OCI-LY7 (cell line): ENCODE measurements at regions not wholly inside any gene's neighbourhood (a gene's known extent, or its start where the extent isn't known, plus 50 kb on each side); places are given as distances from the start of the nearest gene placed in this dataset.

ENCODE experiments used
- BruUV-seq: library from RNA; stranded (reverse); fragments of 400-500 nt; replicated peaks from 2 replicates; lab custom pipeline; 2021; lab: Mats Ljungman, UMichigan
- CTCF ChIA-PET: fragments of 300-600 bp; sonication (Branson Sonifier 250); formaldehyde crosslinking; loops from one replicate; lab custom pipeline; 2022; ENCODE audit warnings: antibody characterized with exemption; ENCODE audit not compliant: unreplicated experiment; lab: Charles Lee
- POLR2A ChIA-PET: fragments of 300-600 bp; sonication (Branson Sonifier 250); formaldehyde crosslinking; loops from one replicate; lab custom pipeline; 2022; ENCODE audit warnings: antibody characterized with exemption; lab: Charles Lee
- DNase-seq: peaks from one replicate; pipeline ENCODE4 v3.0.0-alpha.2; 2015; ENCODE audit warnings: low spot score
- H2AFZ ChIP-seq: fragments of 200-600 bp; sonication (generic), shearing (Covaris generic); 2 replicates; pipeline ENCODE4 v1.6.1; 2014; ENCODE audit warnings: mild to moderate bottlenecking, antibody characterized with exemption, low read length, moderate library complexity
- H3K27ac ChIP-seq: fragments of 200-600 bp; sonication (generic); 2 replicates; pipeline ENCODE4 v1.5.1; 2014; ENCODE audit warnings: mixed run types, low read depth, mild to moderate bottlenecking, moderate library complexity, low read length, inconsistent platforms; ENCODE audit not compliant: poor library complexity, severe bottlenecking
- H3K36me3 ChIP-seq: fragments of 200-600 bp; sonication (generic); 2 replicates; pipeline ENCODE4 v1.6.1; 2014; ENCODE audit warnings: mild to moderate bottlenecking, antibody characterized with exemption, low read length, moderate library complexity, mixed read lengths; ENCODE audit not compliant: insufficient read depth
- H3K4me1 ChIP-seq: fragments of 200-600 bp; sonication (generic); 2 replicates; pipeline ENCODE4 v1.5.1; 2014; ENCODE audit warnings: mild to moderate bottlenecking, low read length; ENCODE audit not compliant: insufficient read depth, poor library complexity, severe bottlenecking
- H3K4me2 ChIP-seq: fragments of 200-600 bp; sonication (generic); 2 replicates; pipeline ENCODE4 v1.6.1; 2014; ENCODE audit warnings: mild to moderate bottlenecking, low read length
- H3K4me3 ChIP-seq: fragments of 200-600 bp; sonication (generic); 2 replicates; pipeline ENCODE4 v1.5.1; 2014; ENCODE audit warnings: mild to moderate bottlenecking, low read depth, low read length; ENCODE audit not compliant: poor library complexity, severe bottlenecking
- H3K79me2 ChIP-seq: fragments of 200-600 bp; sonication (generic); 2 replicates; pipeline ENCODE4 v1.6.1; 2016; ENCODE audit warnings: low read depth, mild to moderate bottlenecking, low read length, moderate library complexity, mixed read lengths; ENCODE audit not compliant: insufficient read depth
- H3K9me2 ChIP-seq: fragments of 200-600 bp; sonication (generic); 2 replicates; pipeline ENCODE4 v1.6.1; 2016; ENCODE audit warnings: mild to moderate bottlenecking, low read length, mixed read lengths; ENCODE audit not compliant: insufficient read depth
- H3K9me3 ChIP-seq: fragments of 200-600 bp; sonication (generic); 2 replicates; pipeline ENCODE4 v1.6.1; 2014; ENCODE audit warnings: mild to moderate bottlenecking, mixed run types, low read length, mixed read lengths
- H4K20me1 ChIP-seq: fragments of 200-600 bp; sonication (generic); 2 replicates; pipeline ENCODE4 v1.6.1; 2014; ENCODE audit warnings: mild to moderate bottlenecking, antibody characterized with exemption, low read length, moderate library complexity, mixed read lengths; ENCODE audit not compliant: insufficient read depth
- EZH2phosphoT487 ChIP-seq: fragments of 200-600 bp; sonication (generic); IDR thresholded peaks from 2 replicates; pipeline ENCODE4 v1.6.1; 2018; ENCODE audit warnings: low read depth, borderline replicate concordance, mild to moderate bottlenecking, mixed run types, antibody characterized with exemption, low read length, moderate library complexity, mixed read lengths
- intact Hi-C: fragments of 100-400 bp; cut with micrococcal nuclease; formaldehyde crosslinking; loops from one replicate; pipeline ENCODE4 v1.10.0; 2022; ENCODE audit not compliant: unreplicated experiment
- TF ChIP-seq, protein P1 (sequence below): fragments of 200-600 bp; sonication (generic); conservative IDR thresholded peaks from 2 replicates; pipeline ENCODE4 v1.5.1; 2014; ENCODE audit warnings: mild to moderate bottlenecking, antibody characterized with exemption, low read length, moderate library complexity, mixed read lengths

DNA sequence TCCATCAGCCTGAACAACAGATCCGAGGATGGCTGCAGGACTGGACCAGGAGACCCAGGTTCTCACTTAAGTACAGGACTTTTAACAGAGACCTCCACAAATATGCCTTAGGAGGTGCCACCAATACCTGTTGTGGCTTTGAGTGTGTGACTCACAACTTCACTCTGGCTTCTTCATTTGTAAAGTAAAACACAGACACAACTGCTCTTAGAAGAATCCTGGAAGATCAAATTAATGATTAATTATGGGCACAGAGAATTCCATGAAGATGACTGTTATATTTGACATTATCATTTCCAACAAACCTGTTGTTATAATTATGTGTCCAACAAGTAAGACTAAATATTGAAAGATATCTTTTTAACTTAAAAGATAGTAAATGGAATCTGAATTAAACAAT is 481.4 kb upstream of the KLHL29 start:
- no TSS peak for BruUV-seq
- DNase-seq, result no peak
- intact Hi-C loops, result no loop called here
- Histone ChIP-seq H3K9me3 (no peaks in the 10 kb centered on the region), H2AFZ (no peak overlapping the region), H3K27ac (no peak overlapping the region), H3K4me1 (no peaks in the 10 kb centered on the region), H3K79me2 (no peaks in the 10 kb centered on the region), H3K36me3 (no peaks in the 10 kb centered on the region), H3K4me3 (no peak overlapping the region), H3K4me2 (no peak overlapping the region), H4K20me1 (no peaks in the 10 kb centered on the region), H3K9me2 (no peaks in the 10 kb centered on the region)
- CTCF ChIA-PET, result no interaction called here
- POLR2A ChIA-PET, result interaction anchor here (0.7 kb wide), 1 partner anchor 1191 kb away, joined by 3 read pairs; no protein-coding TSS in a partner anchor
- TF ChIP-seq, protein P1, sequence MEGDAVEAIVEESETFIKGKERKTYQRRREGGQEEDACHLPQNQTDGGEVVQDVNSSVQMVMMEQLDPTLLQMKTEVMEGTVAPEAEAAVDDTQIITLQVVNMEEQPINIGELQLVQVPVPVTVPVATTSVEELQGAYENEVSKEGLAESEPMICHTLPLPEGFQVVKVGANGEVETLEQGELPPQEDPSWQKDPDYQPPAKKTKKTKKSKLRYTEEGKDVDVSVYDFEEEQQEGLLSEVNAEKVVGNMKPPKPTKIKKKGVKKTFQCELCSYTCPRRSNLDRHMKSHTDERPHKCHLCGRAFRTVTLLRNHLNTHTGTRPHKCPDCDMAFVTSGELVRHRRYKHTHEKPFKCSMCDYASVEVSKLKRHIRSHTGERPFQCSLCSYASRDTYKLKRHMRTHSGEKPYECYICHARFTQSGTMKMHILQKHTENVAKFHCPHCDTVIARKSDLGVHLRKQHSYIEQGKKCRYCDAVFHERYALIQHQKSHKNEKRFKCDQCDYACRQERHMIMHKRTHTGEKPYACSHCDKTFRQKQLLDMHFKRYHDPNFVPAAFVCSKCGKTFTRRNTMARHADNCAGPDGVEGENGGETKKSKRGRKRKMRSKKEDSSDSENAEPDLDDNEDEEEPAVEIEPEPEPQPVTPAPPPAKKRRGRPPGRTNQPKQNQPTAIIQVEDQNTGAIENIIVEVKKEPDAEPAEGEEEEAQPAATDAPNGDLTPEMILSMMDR, result no peak
- no peak for TF ChIP-seq EZH2phosphoT487

DNA sequence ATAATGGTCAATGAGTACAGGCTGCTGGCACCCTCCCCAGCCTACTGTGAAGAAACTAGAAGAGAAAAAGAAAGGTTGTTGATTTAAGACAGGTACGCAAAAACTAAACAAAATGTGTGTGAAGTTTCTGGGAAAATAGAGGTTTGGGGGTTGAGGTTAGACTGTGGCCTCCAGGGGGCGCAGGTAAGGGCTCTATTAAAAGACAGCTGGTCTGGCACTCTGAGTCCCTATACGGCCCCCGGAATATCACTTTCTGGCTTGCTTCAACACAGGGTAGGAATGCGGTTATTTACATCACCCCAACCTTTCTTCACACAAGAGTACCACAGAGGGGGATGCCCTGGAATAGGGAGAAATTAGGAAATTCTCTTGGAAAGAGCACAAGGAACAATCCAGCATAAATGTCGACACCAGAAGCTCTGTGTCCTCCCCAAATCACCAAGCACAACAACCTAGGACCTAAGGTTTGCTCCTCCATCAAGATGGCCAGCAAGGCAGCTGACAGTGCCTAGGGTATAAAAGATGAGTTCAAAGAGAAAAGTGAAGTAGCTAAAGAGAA is 480.8 kb upstream of the KLHL29 start:
- Histone ChIP-seq H3K4me3 (no peak overlapping the region), H3K27ac (no peak overlapping the region), H3K9me3 (no peaks in the 10 kb centered on the region), H3K4me1 (no peaks in the 10 kb centered on the region), H3K9me2 (no peaks in the 10 kb centered on the region), H3K36me3 (no peaks in the 10 kb centered on the region), H3K79me2 (no peaks in the 10 kb centered on the region), H4K20me1 (no peaks in the 10 kb centered on the region), H3K4me2 (no peak overlapping the region), H2AFZ (no peak overlapping the region)
- TF ChIP-seq EZH2phosphoT487, result no peak
- TF ChIP-seq, protein P1, result peak; percentile 78
- peak; percentile 15 for DNase-seq
- ChIA-PET CTCF (no interaction called here), POLR2A (interaction anchor here (0.7 kb wide), 1 partner anchor 1192 kb away, joined by 3 read pairs; no protein-coding TSS in a partner anchor)
- no TSS peak for BruUV-seq
- intact Hi-C loops, result no loop called here

DNA sequence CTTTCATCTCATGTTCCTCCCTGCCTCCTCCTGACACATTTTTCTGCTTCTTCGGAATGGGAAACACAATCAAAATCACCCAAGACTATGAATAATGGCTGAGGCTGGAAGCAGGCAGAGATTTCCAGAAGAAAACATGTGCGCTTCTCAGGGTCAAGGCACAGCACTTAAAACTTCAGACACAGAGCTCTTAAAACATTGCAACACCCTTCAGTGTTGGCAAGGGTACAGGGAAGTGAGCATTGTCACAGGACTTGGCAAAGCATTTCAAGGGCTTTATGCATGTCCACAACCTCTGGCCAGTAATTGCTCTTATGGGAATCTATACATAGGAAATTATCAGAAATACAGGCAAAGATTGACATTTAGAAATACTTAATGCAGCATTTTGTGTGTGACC is 477.6 kb upstream of the KLHL29 start:
- H3K79me2 ChIP-seq, result no peaks in the 10 kb centered on the region
- no peak overlapping the region for H3K4me3 ChIP-seq
- no peaks in the 10 kb centered on the region for H3K9me2 ChIP-seq
- CTCF ChIA-PET, result no interaction called here
- TF ChIP-seq, protein P1, result no peak
- TF ChIP-seq EZH2phosphoT487, result no peak
- no peaks in the 10 kb centered on the region for H3K36me3 ChIP-seq
- no peak overlapping the region for H3K4me2 ChIP-seq
- no peak overlapping the region for H3K27ac ChIP-seq
- no peaks in the 10 kb centered on the region for H3K9me3 ChIP-seq
- no peak for DNase-seq
- intact Hi-C loops, result no loop called here
- no peak overlapping the region for H2AFZ ChIP-seq
- POLR2A ChIA-PET, result no interaction called here
- no TSS peak for BruUV-seq
- H4K20me1 ChIP-seq, result no peaks in the 10 kb centered on the region
- no peaks in the 10 kb centered on the region for H3K4me1 ChIP-seq
